Type B pancreatic cell (in vitro differentiated cells): ENCODE measurements at regions not wholly inside any gene's neighbourhood (a gene's known extent, or its start where the extent isn't known, plus 50 kb on each side); places are given as distances from the start of the nearest gene placed in this dataset.

ENCODE experiments used
- DNase-seq: peaks from one replicate; pipeline ENCODE4 v3.0.0; 2021; ENCODE audit warnings: mixed read lengths; ENCODE audit not compliant: unreplicated experiment; ENCODE audit errors: extremely low spot score
- H3K27ac Mint-ChIP-seq: 2 replicates; pipeline ENCODE4 v1.8.0; 2021; ENCODE audit warnings: mild to moderate bottlenecking, mixed read lengths
- H3K27me3 Mint-ChIP-seq: 2 replicates; pipeline ENCODE4 v1.8.0; 2021; ENCODE audit warnings: mixed read lengths
- H3K36me3 Mint-ChIP-seq: 2 replicates; pipeline ENCODE4 v1.8.0; 2021; ENCODE audit warnings: mixed read lengths
- H3K4me1 Mint-ChIP-seq: one replicate; pipeline ENCODE4 v1.8.0; 2021; ENCODE audit warnings: mixed read lengths; ENCODE audit not compliant: unreplicated experiment
- H3K4me3 Mint-ChIP-seq: 2 replicates; pipeline ENCODE4 v1.8.0; 2021; ENCODE audit warnings: mild to moderate bottlenecking, mixed read lengths
- H3K9me3 Mint-ChIP-seq: 2 replicates; pipeline ENCODE4 v1.8.0; 2021; ENCODE audit warnings: mixed read lengths
- CTCF ChIP-seq: fragments of 200-600 bp; sonication (generic); conservative IDR thresholded peaks from 2 replicates; pipeline ENCODE4 v1.5.0; 2021; ENCODE audit warnings: antibody characterized with exemption, mild to moderate bottlenecking

- TF ChIP-seq CTCF: no peak
- DNase-seq: no peak
- no peaks in the 10 kb centered on the region for H3K36me3 Mint-ChIP-seq
- no peaks in the 10 kb centered on the region for H3K27me3 Mint-ChIP-seq
- H3K27ac Mint-ChIP-seq: no peak overlapping the region
- H3K4me3 Mint-ChIP-seq: no peak overlapping the region
- no peaks in the 10 kb centered on the region for H3K9me3 Mint-ChIP-seq
- no peaks in the 10 kb centered on the region for H3K4me1 Mint-ChIP-seq
Observed at GRCh38 chr2:795531-796041, 118.4 kb upstream of the TMEM18 start.

- Mint-ChIP-seq H3K4me3 (no peak overlapping the region), H3K4me1 (no peaks in the 10 kb centered on the region), H3K36me3 (no peaks in the 10 kb centered on the region), H3K9me3 (no peaks in the 10 kb centered on the region), H3K27me3 (no peaks in the 10 kb centered on the region), H3K27ac (no peak overlapping the region)
- no peak for DNase-seq
- no peak for TF ChIP-seq CTCF
Observed at GRCh38 chr2:794554-795241, 117.5 kb upstream of the TMEM18 start.

- DNase-seq: no peak
- no peaks in the 10 kb centered on the region for H3K36me3 Mint-ChIP-seq
- no peak overlapping the region for H3K4me3 Mint-ChIP-seq
- TF ChIP-seq CTCF: no peak
- no peak overlapping the region for H3K27ac Mint-ChIP-seq
- no peaks in the 10 kb centered on the region for H3K27me3 Mint-ChIP-seq
- H3K9me3 Mint-ChIP-seq: no peaks in the 10 kb centered on the region
- no peaks in the 10 kb centered on the region for H3K4me1 Mint-ChIP-seq
Observed at GRCh38 chr2:793236-793635, 116.0 kb upstream of the TMEM18 start.

- Mint-ChIP-seq H3K36me3 (no peaks in the 10 kb centered on the region), H3K9me3 (no peaks in the 10 kb centered on the region), H3K27ac (no peak overlapping the region), H3K4me3 (no peak overlapping the region), H3K4me1 (no peaks in the 10 kb centered on the region), H3K27me3 (no peaks in the 10 kb centered on the region)
- no peak for TF ChIP-seq CTCF
- no peak for DNase-seq
Observed at GRCh38 chr2:792687-793086, 115.5 kb upstream of the TMEM18 start.

GRCh38 chr2:790634-791245 is 113.5 kb upstream of the TMEM18 start:
- no peaks in the 10 kb centered on the region for H3K9me3 Mint-ChIP-seq
- no peak overlapping the region for H3K27ac Mint-ChIP-seq
- DNase-seq: no peak
- TF ChIP-seq CTCF: no peak
- H3K4me1 Mint-ChIP-seq: no peaks in the 10 kb centered on the region
- H3K27me3 Mint-ChIP-seq: no peaks in the 10 kb centered on the region
- no peak overlapping the region for H3K4me3 Mint-ChIP-seq
- no peaks in the 10 kb centered on the region for H3K36me3 Mint-ChIP-seq
